Pulmonary artery endothelial cell (primary cell): ENCODE measurements at regions not wholly inside any gene's neighbourhood (a gene's known extent, or its start where the extent isn't known, plus 50 kb on each side); places are given as distances from the start of the nearest gene placed in this dataset.
"Not testable (repeated sequence)": the region's sequence is repeated elsewhere in the genome, so short reads cannot be mapped to it uniquely, and the experiment has no call there.

Experiments used
- DNase-seq: peaks from one replicate; pipeline ENCODE4 v3.0.0-alpha.2; 2011; ENCODE audit warnings: low read depth, low spot score

DNA sequence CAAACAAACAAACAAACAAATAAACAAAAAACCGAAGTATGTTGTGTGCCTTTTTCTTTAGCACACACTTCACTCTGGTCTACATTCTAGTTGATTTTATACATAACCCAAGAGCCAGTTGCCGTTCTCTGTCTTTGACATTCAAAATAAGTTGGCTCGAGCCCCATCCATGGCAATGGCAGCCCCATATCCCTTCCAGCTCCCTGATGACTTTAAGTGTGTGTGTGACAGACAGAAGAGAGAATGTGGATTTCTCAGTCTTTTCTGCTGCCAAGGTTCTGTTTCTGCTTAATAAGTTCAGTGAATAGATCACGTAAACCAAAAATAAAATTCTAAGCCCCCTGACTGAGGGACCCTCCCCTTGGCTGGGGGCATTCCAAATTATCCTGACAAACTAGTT, 100.6 kb upstream of the TENM4 start:
- DNase-seq: no peak

DNA sequence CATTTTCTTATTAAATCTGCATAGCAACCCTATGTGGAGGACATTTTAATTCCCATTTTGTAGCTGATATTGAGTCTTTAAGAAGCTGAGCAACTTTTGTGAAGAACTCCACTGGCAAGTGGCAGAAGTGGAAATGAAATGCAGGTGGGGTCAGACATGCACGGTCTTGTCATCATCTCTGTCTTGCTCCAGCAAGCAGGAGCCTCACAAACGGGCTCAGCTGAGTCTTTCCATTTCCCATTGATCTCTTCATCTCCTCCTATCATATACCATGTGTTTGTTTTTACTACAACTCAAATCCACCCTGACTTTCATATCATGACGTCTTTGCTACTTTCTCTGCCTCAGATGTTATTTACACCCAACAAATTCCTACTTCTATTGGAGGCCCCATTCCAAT, 97.9 kb upstream of the TENM4 start:
- no peak for DNase-seq

DNA sequence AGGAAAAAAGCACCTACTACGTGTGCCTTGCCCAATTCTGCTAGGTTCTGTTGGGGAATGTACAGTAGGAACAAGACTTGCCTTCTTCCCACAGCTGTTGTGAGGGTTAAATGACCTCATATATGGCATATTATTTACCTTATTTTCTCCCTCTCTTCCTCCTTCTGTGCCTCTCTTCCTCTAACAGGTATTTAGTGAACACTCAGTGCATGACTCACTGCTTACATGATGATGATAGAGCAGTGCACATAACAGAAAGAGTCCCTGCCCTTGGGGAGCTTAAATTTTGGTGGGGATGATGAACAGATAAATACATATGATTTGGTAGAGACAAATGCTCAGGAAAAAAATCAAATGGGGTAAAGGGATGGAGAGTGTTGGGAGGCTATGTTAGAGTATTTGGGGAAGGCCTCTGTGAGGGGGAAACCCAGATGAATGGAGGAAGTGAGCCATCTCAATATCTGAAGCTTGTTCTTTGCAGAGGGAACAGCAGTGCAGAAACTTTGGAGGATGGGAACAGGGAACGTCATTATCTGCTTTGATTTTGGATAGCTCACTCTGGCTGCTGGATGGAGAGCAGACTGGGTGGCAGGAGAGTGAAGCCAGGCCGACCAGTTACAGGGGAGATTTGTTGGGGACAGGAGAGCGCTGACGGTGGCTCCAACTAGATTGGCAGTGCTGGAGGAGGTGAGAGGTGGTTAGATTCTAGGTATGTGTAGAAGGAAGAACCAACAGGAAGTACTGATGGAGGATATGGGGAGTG, 95.5 kb upstream of the TENM4 start:
- DNase-seq: no peak

DNA sequence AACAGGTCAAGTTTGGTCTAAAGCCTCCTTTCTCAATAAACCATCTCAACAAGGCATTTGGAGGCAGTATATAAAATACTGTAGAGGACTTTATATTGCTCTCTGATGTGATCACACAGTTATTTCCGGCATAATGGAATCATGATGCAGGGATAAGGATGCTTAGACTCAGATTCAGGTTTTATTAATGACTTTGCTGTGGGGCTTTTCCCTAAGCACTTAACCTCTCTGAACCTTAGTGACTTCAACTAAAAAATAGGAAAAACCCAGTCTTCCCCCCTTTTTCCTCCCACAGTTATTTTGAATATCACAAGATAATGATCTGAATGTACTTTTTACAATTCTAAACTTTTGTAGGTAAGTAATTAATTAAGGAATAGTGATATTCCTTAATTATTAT, 94.8 kb upstream of the TENM4 start:
- DNase-seq: no peak

DNA sequence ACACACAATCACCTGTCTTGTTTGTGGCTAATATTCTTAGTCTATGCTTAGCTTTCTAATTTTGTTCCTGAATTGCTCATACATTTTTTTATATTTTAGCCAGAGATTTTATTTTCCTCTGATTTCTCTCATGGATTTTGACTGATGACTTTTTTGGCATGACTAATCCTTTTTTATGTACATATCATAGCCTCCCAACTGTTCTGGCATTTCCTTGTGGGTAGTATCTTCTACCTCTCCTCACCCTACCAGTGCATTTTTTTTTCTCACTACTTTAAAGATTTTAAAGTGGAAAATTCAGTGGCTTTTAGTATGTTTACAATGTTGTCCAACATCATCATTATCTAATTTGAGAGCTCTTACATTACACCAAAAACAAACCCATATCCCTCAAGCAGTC, 84.4 kb upstream of the TENM4 start:
- DNase-seq: no peak

DNA sequence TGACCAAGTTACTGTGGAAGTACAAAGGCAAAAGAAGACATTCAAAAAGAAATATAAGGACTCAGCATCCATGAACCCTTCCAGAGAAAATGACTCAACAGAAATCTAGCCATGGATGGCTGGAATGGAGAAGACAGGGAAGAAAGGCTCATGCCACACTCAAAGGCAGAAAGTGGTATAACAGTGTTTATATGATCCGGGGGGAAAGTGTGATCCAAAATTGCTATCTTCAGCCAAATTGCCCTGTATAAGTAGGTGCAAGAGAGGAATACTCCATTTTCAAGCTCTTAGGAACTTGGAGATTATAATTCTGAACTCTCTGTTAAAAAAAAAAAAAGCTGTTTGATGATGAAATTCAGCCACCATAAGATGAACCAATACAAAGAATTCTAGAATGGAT, 81.8 kb upstream of the TENM4 start:
- no peak for DNase-seq

DNA sequence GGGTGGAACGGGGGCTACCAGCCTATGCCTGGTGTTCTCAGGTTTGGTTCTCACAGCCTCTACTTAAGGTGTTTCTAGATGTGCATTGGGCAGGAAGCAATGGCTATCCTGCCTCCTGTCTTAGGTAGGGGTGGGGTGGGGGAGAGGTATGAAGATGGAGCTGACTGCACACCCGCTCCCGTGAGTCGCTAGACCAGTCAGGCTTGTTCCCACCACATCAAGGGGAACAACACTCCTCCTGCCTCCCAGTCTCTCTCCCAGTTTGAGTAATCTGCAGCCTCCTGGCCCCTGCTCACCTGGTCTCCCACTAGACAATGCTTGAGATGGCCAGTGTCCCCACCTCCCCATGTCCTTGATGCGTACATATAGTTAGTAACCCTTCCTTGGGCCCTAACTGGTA, 79.3 kb upstream of the TENM4 start:
- no peak for DNase-seq

DNA sequence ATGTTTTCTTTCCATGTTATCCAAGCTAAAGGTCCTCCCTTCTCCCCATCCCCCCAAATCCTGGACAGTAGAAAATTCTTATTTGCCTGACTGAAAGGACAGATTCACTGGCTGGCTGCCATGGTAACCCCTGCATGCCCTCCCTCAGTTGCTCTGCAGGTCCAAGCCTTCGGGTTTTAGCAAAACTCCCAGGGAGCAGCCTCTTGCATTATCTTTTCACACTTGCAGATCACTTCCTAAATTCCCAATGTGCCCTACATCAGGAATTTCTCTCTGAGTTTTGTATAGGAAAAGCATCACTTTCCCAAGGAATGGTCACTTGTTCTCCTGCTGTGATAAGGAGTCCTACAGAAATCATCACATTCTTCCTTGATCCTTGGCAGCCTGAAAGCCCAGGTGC, 75.0 kb upstream of the TENM4 start:
- no peak for DNase-seq

DNA sequence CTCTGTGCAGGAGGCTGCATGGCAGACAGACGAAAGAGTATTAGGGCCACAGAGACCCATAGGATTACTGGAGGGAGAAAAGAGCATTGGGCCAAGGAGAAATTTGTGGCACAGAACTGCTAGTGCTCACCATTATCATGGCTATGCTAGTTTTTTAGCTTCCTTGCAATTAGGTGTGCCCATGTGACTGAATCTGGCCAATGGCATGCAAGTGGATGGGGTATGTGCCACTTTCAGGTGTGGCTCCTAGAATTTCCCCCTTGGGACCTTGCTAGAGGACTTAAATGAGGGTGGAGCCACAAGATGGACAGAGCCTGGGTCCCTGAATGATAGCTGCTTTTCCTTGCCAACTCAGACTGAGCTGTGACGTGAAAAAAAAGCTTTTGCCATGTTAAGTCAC, 73.9 kb upstream of the TENM4 start:
- no peak for DNase-seq

DNA sequence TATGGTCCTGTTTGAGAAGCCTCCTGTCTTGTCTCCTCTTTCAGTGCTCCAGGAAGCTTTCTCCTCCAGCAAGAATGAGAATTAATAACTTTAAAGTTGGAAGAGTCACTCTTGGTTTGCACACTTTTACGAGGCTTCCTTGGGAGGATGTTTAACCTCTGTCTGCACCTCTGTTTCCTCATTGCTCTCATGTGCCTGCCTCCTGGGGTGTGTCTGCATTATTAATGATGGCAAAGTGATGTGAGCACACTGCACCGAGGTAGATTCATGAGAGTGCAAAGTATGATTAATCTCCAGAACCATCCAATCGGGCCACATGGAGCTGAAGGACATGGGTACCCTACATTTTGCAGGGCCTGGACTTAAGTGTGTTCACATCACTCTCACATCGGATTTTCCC, 73.5 kb upstream of the TENM4 start:
- DNase-seq: no peak

DNA sequence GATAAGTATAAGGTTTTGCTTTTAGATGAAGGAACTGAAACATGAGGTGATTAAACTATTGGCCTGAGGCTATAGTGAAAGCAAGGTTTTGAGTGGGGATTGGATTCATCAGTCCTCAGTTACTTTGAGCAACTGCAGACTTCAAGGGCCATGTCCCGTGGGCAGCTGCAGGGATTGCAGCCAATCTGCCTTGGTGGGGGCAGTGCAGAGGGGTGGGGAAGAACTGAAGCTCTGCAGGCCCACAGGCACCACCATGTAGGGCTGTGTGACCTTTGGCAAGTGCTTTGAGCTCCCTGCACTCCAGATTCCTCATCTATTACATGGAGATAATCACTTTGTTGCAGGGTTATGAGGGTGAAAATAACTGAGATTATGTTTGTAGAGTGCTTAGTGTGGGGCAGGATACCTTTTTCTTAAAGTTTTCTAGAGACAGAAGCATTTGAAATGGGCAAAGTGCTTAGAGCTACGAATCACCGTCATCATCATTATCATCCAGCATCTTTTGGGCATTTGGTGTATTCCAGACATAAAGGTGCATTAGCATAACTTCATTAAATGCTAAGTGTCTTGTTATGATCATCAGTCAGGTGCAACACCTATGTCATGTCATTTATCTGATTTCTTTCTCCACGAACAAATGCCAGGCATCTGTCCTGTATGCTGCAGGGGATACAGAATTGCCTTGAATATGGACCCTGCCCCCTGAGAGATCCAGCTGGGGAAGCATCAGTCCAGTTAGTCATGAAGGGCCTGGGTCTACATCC, 72.1 kb upstream of the TENM4 start:
- no peak for DNase-seq

DNA sequence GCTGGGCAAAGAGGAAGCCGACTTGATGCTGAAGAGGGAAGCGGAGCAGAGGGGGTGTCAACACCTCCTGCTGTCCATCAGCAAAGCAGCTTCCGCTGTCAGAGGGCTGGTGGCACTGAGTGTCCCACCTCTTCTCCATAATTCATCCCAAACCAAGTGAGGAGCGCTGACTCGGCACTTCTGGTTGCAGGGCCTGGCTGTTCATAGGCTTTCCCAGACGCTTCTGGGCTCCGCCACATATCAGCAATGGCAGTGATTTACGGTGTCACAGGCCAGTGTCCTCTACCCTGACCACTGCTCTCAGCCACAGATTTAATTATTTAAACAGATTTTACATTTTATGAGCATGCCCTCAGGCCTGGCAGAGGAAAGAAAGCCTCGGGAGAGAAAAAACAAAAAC, 70.1 kb upstream of the TENM4 start:
- no peak for DNase-seq

DNA sequence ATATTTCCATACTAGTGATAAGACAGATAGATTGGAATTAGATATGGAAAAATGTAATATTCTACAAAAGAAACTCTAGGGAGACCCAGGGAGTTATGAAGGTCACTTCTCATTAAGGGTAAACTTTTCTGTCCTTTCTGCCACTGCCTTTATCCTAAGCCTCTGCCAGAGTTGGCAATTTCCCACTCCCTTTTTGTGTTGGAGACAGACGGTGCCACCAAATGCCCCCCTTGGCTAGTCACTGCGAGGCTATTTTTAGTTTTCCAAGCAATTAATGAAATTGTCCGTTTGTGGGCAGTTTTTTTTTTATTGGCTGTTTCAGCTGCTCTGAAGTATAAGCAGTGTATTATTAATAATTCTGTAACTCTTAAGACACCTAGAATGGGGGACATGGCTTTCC, 67.6 kb upstream of the TENM4 start:
- no peak for DNase-seq

DNA sequence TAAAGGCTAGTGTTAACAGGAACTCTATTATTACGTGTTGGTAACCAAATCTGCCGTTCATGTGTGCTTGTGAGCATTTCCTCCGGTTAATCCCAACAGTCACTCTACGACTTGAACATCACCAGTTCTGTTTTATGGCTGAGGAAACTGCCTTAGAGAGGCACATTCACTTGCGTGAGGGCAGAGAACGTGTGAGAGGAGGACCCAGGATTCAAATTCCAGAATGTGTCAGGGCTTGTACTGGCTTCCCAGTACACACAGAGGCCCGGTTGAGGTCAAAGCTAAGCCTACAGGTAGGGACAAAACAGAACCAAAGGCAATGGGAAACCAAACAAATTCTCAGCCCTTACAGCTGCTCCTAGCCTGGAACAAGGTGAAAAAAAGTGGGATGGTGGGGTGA, 66.9 kb upstream of the TENM4 start:
- no peak for DNase-seq

DNA sequence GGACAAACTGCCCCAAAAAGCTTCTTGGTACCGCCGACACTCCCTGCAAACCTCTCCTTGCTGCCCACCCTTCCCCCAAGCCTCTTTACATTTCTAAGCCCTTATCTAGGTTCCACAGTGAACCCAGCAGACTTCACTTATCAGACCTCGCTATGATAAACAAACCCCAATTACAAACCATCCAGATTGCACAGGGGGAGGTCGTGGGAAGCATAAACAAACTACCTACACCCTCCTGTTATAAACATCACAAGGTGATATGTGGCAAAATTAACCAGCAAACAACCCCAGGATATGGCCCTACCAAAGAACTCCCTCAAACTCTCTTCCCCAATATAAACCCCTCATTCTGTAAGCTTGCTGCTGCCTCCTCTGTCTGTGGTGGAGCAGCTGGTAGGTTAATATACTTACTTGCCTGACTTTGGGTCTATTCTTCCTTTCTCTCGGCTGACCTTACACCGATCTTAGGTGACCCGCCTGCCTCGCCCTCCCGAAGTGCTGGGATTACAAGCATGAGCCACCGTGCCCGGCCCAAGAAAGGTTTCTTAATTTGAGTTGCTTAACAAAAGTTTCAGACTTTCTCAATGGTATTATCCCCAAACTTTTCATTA, 66.0 kb upstream of the TENM4 start:
- no peak for DNase-seq

DNA sequence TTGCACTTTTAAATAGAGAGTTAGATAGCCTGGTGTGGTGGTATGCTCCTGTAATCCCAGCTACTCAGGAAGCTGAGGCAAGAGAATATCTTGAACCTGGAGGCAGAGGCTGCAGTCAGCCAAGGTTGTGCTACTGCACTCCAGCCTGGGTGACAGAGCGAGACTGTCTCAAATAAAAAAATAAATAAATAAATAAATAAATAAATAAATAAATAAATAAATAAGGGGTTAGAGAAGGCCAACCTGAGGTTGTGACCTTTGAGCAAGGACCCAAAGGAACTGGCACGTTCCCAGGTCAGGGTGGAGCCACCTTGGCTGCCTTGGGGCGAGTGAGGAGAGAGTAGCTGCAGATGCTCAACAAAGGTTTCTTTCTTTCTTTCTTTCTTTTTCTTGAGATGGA, 65.3 kb upstream of the TENM4 start:
- DNase-seq: no peak

DNA sequence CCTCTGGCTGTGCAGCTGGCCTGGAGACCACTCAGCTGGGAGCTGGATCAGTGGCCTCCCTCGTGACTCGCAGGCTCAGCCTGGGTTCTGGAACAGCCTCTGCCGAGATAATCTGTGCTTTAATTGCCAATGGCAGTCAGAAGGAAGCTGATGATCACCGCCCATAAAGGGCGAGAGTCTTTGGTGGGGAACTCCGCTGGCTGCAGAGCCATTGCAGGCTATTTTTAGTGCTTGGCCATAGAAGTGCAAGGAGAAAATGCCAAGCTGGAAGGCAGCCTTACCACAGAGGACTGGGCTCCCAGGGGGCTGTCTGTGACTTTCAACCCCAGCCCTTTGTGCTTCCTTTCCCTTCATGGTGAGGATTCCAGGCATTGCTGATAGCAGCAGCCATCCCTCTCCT, 62.2 kb upstream of the TENM4 start:
- no peak for DNase-seq

DNA sequence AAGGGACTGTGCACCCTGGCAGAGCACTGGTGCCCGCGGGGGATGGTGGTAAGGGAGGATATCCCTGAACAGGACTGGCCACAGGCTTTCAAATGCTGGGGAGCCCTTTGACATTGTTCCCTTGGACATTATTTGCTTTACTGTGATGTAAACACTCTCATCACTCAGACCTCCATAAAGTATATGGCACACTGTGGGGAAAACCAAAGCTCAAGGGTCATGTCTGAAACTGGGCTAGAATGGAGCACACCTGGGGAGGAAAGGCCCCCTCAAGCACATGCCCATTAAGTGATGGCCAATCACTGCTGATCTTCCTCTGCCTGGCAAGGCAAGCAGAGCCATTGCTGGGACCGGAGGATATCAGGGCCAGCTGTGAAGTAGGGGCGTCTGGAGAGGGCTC, 60.9 kb upstream of the TENM4 start:
- DNase-seq: no peak

DNA sequence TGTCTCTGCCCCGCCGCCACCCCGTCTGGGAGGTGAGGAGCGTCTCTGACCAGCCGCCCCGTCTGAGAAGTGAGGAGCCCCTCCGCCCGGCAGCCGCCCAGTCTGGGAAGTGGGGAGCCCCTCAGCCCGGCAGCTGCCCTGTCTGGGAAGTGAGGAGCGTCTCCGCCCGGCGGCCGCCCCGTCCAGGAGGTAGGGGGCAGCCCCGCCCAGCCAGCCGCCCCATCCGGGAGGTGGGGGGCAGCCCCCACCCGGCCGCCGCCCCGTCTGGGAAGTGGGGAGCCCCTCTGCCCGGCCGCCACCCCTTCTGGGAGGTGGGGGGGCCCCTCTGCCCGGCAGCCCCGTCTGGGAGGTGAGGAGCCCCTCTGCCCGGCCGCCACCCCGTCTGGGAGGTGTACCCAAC, 59.1 kb upstream of the TENM4 start:
- DNase-seq: not testable (repeated sequence)

DNA sequence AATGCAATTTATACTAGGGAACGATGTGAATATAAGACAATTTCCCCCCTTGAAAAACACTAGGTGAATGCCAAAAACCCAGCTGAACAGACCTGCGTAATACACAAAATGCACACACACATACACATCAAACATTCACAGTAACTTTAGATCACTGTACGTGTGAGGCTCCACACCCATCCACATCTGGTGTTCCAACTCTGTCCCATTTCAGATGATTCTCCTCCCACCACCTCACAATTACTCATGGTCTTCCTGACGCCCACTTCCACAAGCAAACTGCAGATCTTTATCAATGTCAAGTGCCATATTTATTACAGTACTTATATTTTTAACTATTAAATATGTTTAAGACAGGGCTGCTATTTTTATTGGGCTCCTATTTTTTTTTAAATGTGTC, 57.8 kb upstream of the TENM4 start:
- no peak for DNase-seq

DNA sequence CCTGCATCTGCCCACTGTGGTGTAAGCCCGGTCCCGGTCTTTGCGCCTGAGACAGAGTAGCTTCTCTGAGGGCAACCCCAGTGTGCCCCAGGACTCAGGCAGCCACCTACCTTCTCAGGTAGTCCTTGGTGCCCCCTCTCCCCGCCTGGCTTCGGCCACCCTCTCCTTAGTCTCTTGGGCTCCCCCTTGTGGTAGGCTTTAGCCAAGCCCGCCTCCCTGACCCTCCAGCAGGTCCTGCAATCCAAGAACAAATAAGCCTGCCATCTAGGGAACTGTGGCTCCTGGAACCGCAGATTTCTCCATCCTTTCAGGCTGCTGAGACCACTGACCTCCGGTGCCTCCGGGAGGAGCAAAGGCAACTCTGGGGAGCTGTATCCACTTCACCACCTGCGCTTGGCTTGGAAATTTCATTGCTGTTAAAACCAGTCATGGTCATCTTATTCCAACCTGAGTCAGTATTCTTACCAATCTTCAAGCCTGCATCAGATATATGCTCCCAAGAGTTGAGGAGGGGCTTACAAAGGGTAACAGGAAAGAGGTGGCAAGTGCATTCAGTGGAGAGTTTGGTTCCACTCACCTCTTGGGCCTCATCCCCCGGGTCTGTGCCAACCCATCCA, 52.8 kb upstream of the TENM4 start:
- DNase-seq: no peak

DNA sequence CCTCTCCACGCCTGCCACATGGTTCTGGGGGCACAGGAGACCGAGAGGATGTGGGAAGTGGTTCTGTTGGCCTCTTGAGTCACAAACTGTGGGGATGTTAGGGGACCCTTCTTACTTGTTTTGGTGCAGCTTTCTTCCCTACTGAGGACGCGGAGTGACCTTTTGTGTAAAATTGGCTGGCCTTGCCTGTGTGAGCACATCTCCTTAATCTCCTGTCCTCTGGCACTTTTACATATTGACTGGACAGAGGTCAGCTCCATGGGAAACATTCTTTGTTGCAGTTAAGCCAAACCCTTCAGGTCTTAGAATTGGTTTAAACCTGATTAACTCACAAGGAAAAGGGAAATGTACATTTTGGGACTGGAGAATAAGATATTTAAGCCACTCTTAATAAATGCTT, 51.2 kb upstream of the TENM4 start:
- no peak for DNase-seq
